DND-41 (cell line): ENCODE measurements at regions not wholly inside any gene's neighbourhood (a gene's known extent, or its start where the extent isn't known, plus 50 kb on each side); places are given as distances from the start of the nearest gene placed in this dataset.

ENCODE experiments used
- ATAC-seq: fragments of 200-7000 bp; cut with Tn5 transposase; 3 replicates; pipeline ENCODE4 v1.9.1; 2021; ENCODE audit warnings: low read depth; ENCODE audit not compliant: insufficient read depth
- DNase-seq: peaks from one replicate; pipeline ENCODE4 v3.0.0-alpha.2; 2020
- H2AFZ ChIP-seq: 2 replicates; pipeline ENCODE4 v1.6.0; 2012; ENCODE audit warnings: low read depth, low read length
- H3K27ac ChIP-seq: 2 replicates; pipeline ENCODE4 v1.5.1; 2012; ENCODE audit warnings: low read length, inconsistent platforms
- H3K27me3 ChIP-seq: fragments of 200-600 bp; sonication (generic); 2 replicates; pipeline ENCODE4 v1.6.0; 2012; ENCODE audit warnings: low read length, mild to moderate bottlenecking, inconsistent platforms; ENCODE audit not compliant: insufficient read depth, poor library complexity
- H3K36me3 ChIP-seq: 2 replicates; pipeline ENCODE4 v1.5.1; 2012; ENCODE audit warnings: low read length, inconsistent platforms; ENCODE audit not compliant: insufficient read depth
- H3K4me1 ChIP-seq: 2 replicates; pipeline ENCODE4 v1.5.1; 2012; ENCODE audit warnings: mild to moderate bottlenecking, low read length; ENCODE audit not compliant: insufficient read depth
- H3K4me2 ChIP-seq: 2 replicates; pipeline ENCODE4 v1.6.0; 2012; ENCODE audit warnings: mild to moderate bottlenecking, moderate library complexity, low read length, inconsistent platforms; ENCODE audit not compliant: insufficient read depth
- H3K4me3 ChIP-seq, 2 experiments: fragments of 200-600 bp in 1 of 2; shearing (Covaris generic) in 1 of 2; 2 replicates each; pipeline ENCODE4 v1.5.1; 2012 to 2016; ENCODE audit warnings: inconsistent platforms in 2 of 2, low read length in 2 of 2, mild to moderate bottlenecking in 2 of 2, low read depth in 1 of 2, moderate library complexity in 1 of 2
- H3K79me2 ChIP-seq: 2 replicates; pipeline ENCODE4 v1.6.0; 2012; ENCODE audit warnings: low read length, inconsistent platforms; ENCODE audit not compliant: insufficient read depth
- H3K9ac ChIP-seq: 2 replicates; pipeline ENCODE4 v1.6.0; 2012; ENCODE audit warnings: low read depth, mild to moderate bottlenecking, inconsistent platforms, low read length, moderate library complexity
- H3K9me3 ChIP-seq: 2 replicates; pipeline ENCODE4 v1.5.1; 2012; ENCODE audit warnings: low read length, moderate library complexity, mild to moderate bottlenecking, inconsistent platforms; ENCODE audit not compliant: insufficient read depth, severe bottlenecking
- H4K20me1 ChIP-seq: 2 replicates; pipeline ENCODE4 v1.6.0; 2012; ENCODE audit warnings: low read length; ENCODE audit not compliant: insufficient read depth
- EZH2 ChIP-seq: IDR thresholded peaks from 3 replicates; pipeline ENCODE4 v1.6.1; 2012; ENCODE audit warnings: borderline replicate concordance, low read depth, mild to moderate bottlenecking, moderate library complexity, low read length, inconsistent platforms; ENCODE audit not compliant: severe bottlenecking
- TF ChIP-seq, protein P1 (sequence below): IDR thresholded peaks from 2 replicates; pipeline ENCODE4 v1.5.1; 2012; ENCODE audit warnings: borderline replicate concordance, low read length, moderate library complexity, mild to moderate bottlenecking; ENCODE audit not compliant: poor library complexity, severe bottlenecking; ENCODE audit errors: extremely low read depth

DNA sequence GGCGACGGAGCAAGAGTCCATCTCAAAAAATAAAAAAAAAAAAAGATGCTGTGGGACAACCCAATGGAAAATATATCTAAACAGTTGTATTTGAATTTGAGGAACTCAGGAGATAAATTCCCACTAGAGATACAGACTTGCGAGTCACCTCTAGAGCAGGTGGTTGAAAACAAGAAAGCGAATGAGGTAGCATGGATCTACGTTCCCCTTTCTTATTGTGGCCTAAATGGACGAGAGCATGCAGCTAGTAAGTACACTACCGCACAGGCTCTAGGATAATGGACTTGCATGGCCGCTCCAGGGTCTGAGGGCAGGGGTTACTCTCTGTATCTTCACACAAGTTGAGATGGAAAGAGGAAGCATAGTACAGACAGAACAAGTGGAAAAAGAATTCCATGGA, 63.5 kb upstream of the TGFBR2 start:
- Histone ChIP-seq H3K9me3 (no peaks in the 10 kb centered on the region), H3K27ac (no peak overlapping the region), H4K20me1 (no peaks in the 10 kb centered on the region), H3K79me2 (no peaks in the 10 kb centered on the region), H3K4me3 (no peak overlapping the region), H3K27me3 (no peaks in the 10 kb centered on the region), H3K4me2 (no peak overlapping the region), H3K4me1 (peaks cover 3% of the 10 kb centered on the region; the same call in 1 of the 2 replicates), H3K9ac (no peak overlapping the region), H3K36me3 (no peaks in the 10 kb centered on the region), H2AFZ (no peak overlapping the region)
- DNase-seq: no peak
- TF ChIP-seq, protein P1, sequence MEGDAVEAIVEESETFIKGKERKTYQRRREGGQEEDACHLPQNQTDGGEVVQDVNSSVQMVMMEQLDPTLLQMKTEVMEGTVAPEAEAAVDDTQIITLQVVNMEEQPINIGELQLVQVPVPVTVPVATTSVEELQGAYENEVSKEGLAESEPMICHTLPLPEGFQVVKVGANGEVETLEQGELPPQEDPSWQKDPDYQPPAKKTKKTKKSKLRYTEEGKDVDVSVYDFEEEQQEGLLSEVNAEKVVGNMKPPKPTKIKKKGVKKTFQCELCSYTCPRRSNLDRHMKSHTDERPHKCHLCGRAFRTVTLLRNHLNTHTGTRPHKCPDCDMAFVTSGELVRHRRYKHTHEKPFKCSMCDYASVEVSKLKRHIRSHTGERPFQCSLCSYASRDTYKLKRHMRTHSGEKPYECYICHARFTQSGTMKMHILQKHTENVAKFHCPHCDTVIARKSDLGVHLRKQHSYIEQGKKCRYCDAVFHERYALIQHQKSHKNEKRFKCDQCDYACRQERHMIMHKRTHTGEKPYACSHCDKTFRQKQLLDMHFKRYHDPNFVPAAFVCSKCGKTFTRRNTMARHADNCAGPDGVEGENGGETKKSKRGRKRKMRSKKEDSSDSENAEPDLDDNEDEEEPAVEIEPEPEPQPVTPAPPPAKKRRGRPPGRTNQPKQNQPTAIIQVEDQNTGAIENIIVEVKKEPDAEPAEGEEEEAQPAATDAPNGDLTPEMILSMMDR: no peak
- TF ChIP-seq EZH2: no peak
- ATAC-seq: no peak

DNA sequence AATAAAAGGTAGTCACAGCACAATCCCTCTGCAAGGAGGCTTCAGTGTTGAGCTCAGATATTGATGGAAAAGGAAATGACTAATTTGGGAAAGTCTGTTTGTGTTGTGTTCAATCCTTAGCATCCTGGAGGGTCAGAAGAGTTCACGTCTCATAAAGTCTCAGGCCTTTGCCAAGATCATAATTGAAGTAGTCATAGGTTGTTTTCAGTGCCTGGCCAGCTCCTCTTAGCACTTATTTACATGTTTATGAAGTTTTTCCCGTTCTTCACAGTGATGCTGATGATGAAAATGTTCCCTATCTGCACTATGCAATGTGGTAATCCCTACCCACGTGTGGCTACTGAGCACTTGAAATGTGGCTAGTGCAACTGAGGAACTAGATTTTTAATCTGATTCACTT, 61.6 kb upstream of the TGFBR2 start:
- DNase-seq: no peak
- Histone ChIP-seq H4K20me1 (no peaks in the 10 kb centered on the region), H3K9ac (no peak overlapping the region), H3K79me2 (no peaks in the 10 kb centered on the region), H3K4me1 (peaks cover 3% of the 10 kb centered on the region; the same call in 1 of the 2 replicates), H3K27ac (no peak overlapping the region), H2AFZ (no peak overlapping the region), H3K36me3 (no peaks in the 10 kb centered on the region), H3K9me3 (no peaks in the 10 kb centered on the region), H3K27me3 (no peaks in the 10 kb centered on the region), H3K4me2 (no peak overlapping the region), H3K4me3 (no peak overlapping the region)
- TF ChIP-seq, protein P1: no peak
- TF ChIP-seq EZH2: no peak
- no peak for ATAC-seq

DNA sequence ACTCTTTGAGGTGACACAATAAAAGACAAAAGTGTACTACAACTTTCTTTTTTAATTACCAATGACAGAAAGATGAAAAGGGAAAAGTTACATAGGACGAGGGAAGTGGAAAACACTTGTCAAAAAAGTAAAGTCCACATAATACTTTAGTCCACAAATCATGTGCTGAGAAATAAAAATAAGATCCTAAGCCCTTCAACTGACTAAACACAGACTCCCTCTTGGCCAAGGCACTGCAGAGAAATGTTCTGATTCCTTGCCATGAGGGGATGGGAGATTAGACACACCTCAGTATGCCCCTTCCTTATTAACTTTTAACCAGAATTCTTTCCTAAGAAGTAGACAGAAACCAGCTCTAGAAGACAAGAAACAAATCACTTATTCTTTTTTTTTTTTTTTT, 59.5 kb upstream of the TGFBR2 start:
- H3K4me2 ChIP-seq: no peak overlapping the region
- H3K4me1 ChIP-seq: peaks cover 5% of the 10 kb centered on the region; the same call in 1 of the 2 replicates
- DNase-seq: no peak
- no peak overlapping the region for H3K27ac ChIP-seq
- no peaks in the 10 kb centered on the region for H3K36me3 ChIP-seq
- H4K20me1 ChIP-seq: no peaks in the 10 kb centered on the region
- H3K27me3 ChIP-seq: no peaks in the 10 kb centered on the region
- ATAC-seq: no peak
- no peaks in the 10 kb centered on the region for H3K79me2 ChIP-seq
- H2AFZ ChIP-seq: no peak overlapping the region
- H3K9ac ChIP-seq: no peak overlapping the region
- no peak for TF ChIP-seq EZH2
- TF ChIP-seq, protein P1: no peak
- no peaks in the 10 kb centered on the region for H3K9me3 ChIP-seq
- no peak overlapping the region for H3K4me3 ChIP-seq

DNA sequence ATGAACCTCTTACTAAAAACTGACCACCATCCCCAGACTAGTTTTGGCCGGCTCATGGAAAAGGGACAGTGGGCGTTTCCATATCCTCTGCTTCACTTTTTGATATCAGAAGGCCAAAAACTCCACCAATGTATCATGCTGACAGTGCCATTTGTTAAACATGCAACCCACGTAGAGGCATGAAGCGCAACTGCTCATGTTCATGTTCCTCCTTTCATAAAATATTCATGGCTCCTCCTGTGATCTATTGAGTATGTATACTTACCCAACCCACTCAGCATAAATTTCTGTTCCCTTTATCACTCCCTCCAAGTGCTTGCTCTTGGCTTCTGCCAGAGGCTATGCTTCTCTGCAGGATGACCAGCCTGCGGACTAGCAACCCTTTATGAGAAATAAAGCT, 58.7 kb upstream of the TGFBR2 start:
- H3K27me3 ChIP-seq: no peaks in the 10 kb centered on the region
- H3K4me1 ChIP-seq: peaks cover 5% of the 10 kb centered on the region; the same call in 1 of the 2 replicates
- no peak overlapping the region for H3K4me3 ChIP-seq
- no peaks in the 10 kb centered on the region for H3K36me3 ChIP-seq
- ATAC-seq (no peak), DNase-seq (no peak)
- H3K9ac ChIP-seq: no peak overlapping the region
- TF ChIP-seq, protein P1: no peak
- TF ChIP-seq EZH2: no peak
- no peaks in the 10 kb centered on the region for H3K9me3 ChIP-seq
- no peaks in the 10 kb centered on the region for H4K20me1 ChIP-seq
- no peak overlapping the region for H3K27ac ChIP-seq
- H3K79me2 ChIP-seq: no peaks in the 10 kb centered on the region
- H2AFZ ChIP-seq: no peak overlapping the region
- H3K4me2 ChIP-seq: no peak overlapping the region
